ENCODE measurements at regions not wholly inside any gene's neighbourhood (a gene's known extent, or its start where the extent isn't known, plus 50 kb on each side); places are given as distances from the start of the nearest gene placed in this dataset.

GRCh38 chr2:128457716-128458115 is 139.0 kb upstream of the HS6ST1 start:
- H3K27me3 Mint-ChIP-seq (ENCODE audit: insufficient read depth, low read depth), result peaks cover 4% of the 10 kb centered on the region
- H3K4me2 ChIP-seq, result no peak overlapping the region
- H3K9ac ChIP-seq, result no peak overlapping the region
- H2AFZ ChIP-seq (replicated peaks), result no peak overlapping the region
- H3K36me3 Mint-ChIP-seq, result no peaks in the 10 kb centered on the region
- H3K27me3 ChIP-seq, result no peaks in the 10 kb centered on the region
- H3K4me3 Mint-ChIP-seq, result no peak overlapping the region
- no peaks in the 10 kb centered on the region for H4K20me1 ChIP-seq (ENCODE audit: low read depth)
- no peaks in the 10 kb centered on the region for H3K36me3 ChIP-seq
- H3K4me3 ChIP-seq, result no peak overlapping the region
- H3K27ac ChIP-seq, result no peak overlapping the region
- H3K4me1 ChIP-seq, result no peaks in the 10 kb centered on the region
- peak overlapping the region; percentile 55 for H3K27ac Mint-ChIP-seq
- no peak for TF ChIP-seq CTCF (IDR thresholded peaks at IDR 0.05)
- no peak for TF ChIP-seq EZH2phosphoT487 (IDR thresholded peaks at IDR 0.05)
- TF ChIP-seq EZH2 (IDR thresholded peaks at IDR 0.05), result no peak
- H3K79me2 ChIP-seq (ENCODE audit: low read depth), result no peaks in the 10 kb centered on the region
- peaks cover 23% of the 10 kb centered on the region for H3K9me3 Mint-ChIP-seq
- H3K4me1 Mint-ChIP-seq, result peaks cover 9% of the 10 kb centered on the region
- H3K9me3 ChIP-seq (ENCODE audit: low read depth), result no peaks in the 10 kb centered on the region
- DNase-seq (ENCODE audit: low spot score), result no peak
- no peaks in the 10 kb centered on the region for H3F3A ChIP-seq (ENCODE audit: low read depth)

- no peak overlapping the region for H3K4me3 ChIP-seq
- TF ChIP-seq EZH2phosphoT487 (IDR thresholded peaks at IDR 0.05), result no peak
- TF ChIP-seq EZH2 (IDR thresholded peaks at IDR 0.05), result no peak
- no peak for TF ChIP-seq CTCF (IDR thresholded peaks at IDR 0.05)
- Mint-ChIP-seq H3K27ac (no peak overlapping the region), H3K4me3 (no peak overlapping the region), H3K27me3 (ENCODE audit: insufficient read depth, low read depth) (peaks cover 4% of the 10 kb centered on the region), H3K36me3 (no peaks in the 10 kb centered on the region), H3K9me3 (peaks cover 23% of the 10 kb centered on the region), H3K4me1 (peaks cover 9% of the 10 kb centered on the region)
- H3K9me3 ChIP-seq (ENCODE audit: low read depth), result no peaks in the 10 kb centered on the region
- no peaks in the 10 kb centered on the region for H3K79me2 ChIP-seq (ENCODE audit: low read depth)
- no peak for DNase-seq (ENCODE audit: low spot score)
- H3K27me3 ChIP-seq, result no peaks in the 10 kb centered on the region
- no peaks in the 10 kb centered on the region for H4K20me1 ChIP-seq (ENCODE audit: low read depth)
- no peaks in the 10 kb centered on the region for H3K4me1 ChIP-seq
- no peak overlapping the region for H3K4me2 ChIP-seq
- H3K36me3 ChIP-seq, result no peaks in the 10 kb centered on the region
- no peak overlapping the region for H3K9ac ChIP-seq
- H2AFZ ChIP-seq (replicated peaks), result no peak overlapping the region
- H3K27ac ChIP-seq, result no peak overlapping the region
- no peaks in the 10 kb centered on the region for H3F3A ChIP-seq (ENCODE audit: low read depth)
Measured at GRCh38 chr2:128458505-128458904, 139.8 kb upstream of the HS6ST1 start.

- no peak overlapping the region for H3K9ac ChIP-seq
- Mint-ChIP-seq H3K27me3 (ENCODE audit: insufficient read depth, low read depth) (peaks cover 3% of the 10 kb centered on the region), H3K27ac (no peak overlapping the region), H3K4me3 (no peak overlapping the region), H3K9me3 (peaks cover 29% of the 10 kb centered on the region), H3K36me3 (peaks cover 7% of the 10 kb centered on the region), H3K4me1 (no peaks in the 10 kb centered on the region)
- H3K36me3 ChIP-seq, result no peaks in the 10 kb centered on the region
- no peak for TF ChIP-seq EZH2phosphoT487 (IDR thresholded peaks at IDR 0.05)
- no peak for TF ChIP-seq CTCF (IDR thresholded peaks at IDR 0.05)
- TF ChIP-seq EZH2 (IDR thresholded peaks at IDR 0.05), result no peak
- H3K4me3 ChIP-seq, result no peak overlapping the region
- no peaks in the 10 kb centered on the region for H3K27me3 ChIP-seq
- no peaks in the 10 kb centered on the region for H4K20me1 ChIP-seq (ENCODE audit: low read depth)
- H3K27ac ChIP-seq, result no peak overlapping the region
- H3K9me3 ChIP-seq (ENCODE audit: low read depth), result peaks cover 2% of the 10 kb centered on the region
- H3K4me2 ChIP-seq, result no peak overlapping the region
- peak; percentile 0 for DNase-seq (ENCODE audit: low spot score)
- H3F3A ChIP-seq (ENCODE audit: low read depth), result no peaks in the 10 kb centered on the region
- H3K79me2 ChIP-seq (ENCODE audit: low read depth), result no peaks in the 10 kb centered on the region
- H3K4me1 ChIP-seq, result no peaks in the 10 kb centered on the region
- H2AFZ ChIP-seq (replicated peaks), result no peak overlapping the region
Measured at GRCh38 chr2:128464456-128464855, 145.8 kb upstream of the HS6ST1 start.

All from neural progenitor cell (in vitro differentiated cells).